ENCODE measurements at regions not wholly inside any gene's neighbourhood (a gene's known extent, or its start where the extent isn't known, plus 50 kb on each side); places are given as distances from the start of the nearest gene placed in this dataset.

GRCh38 chr15:87496795-87497194, 759.7 kb downstream of the NTRK3 start:
- Histone ChIP-seq H3K36me3 (ENCODE audit: control insufficient read depth, insufficient read depth, low read length) (no peaks in the 10 kb centered on the region), H3K4me1 (ENCODE audit: control insufficient read depth, insufficient read depth, low read length) (no peaks in the 10 kb centered on the region), H3K4me3 (ENCODE audit: low read depth in 2 of 2, low read length in 2 of 2) (no peak overlapping the region), H3K9me3 (ENCODE audit: control insufficient read depth, insufficient read depth, low read depth, low read length) (no peaks in the 10 kb centered on the region), H3K27ac (ENCODE audit: low read length) (no peak overlapping the region), H3K27me3 (ENCODE audit: control insufficient read depth, insufficient read depth, low read length) (no peaks in the 10 kb centered on the region; the same call in 1 of the 2 replicates)
- intact Hi-C loops (cut with micrococcal nuclease; ENCODE audit: unreplicated experiment) = no loop called here
- ATAC-seq (no peak), DNase-seq (ENCODE audit: low read depth, low spot score) (no peak)
- CTCF ChIA-PET = no interaction called here
- in situ Hi-C loops (cut with HindIII; ENCODE audit: low pct_unique_long_range_greater_than_20kb, low sequenced_read_pairs) = no loop called here
- BruUV-seq (replicated peaks) = no TSS peak
- POLR2A ChIA-PET = no interaction called here
- TF ChIP-seq, protein P1, sequence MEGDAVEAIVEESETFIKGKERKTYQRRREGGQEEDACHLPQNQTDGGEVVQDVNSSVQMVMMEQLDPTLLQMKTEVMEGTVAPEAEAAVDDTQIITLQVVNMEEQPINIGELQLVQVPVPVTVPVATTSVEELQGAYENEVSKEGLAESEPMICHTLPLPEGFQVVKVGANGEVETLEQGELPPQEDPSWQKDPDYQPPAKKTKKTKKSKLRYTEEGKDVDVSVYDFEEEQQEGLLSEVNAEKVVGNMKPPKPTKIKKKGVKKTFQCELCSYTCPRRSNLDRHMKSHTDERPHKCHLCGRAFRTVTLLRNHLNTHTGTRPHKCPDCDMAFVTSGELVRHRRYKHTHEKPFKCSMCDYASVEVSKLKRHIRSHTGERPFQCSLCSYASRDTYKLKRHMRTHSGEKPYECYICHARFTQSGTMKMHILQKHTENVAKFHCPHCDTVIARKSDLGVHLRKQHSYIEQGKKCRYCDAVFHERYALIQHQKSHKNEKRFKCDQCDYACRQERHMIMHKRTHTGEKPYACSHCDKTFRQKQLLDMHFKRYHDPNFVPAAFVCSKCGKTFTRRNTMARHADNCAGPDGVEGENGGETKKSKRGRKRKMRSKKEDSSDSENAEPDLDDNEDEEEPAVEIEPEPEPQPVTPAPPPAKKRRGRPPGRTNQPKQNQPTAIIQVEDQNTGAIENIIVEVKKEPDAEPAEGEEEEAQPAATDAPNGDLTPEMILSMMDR (IDR thresholded peaks at IDR 0.05) = no peak
- TF ChIP-seq TCF7L2 (IDR thresholded peaks at IDR 0.05; ENCODE audit: low read depth, low read length) (no peak), POLR2AphosphoS5 (IDR thresholded peaks at IDR 0.05; ENCODE audit: low read depth, low read length) (no peak), REST (IDR thresholded peaks at IDR 0.05; ENCODE audit: insufficient read depth in 1 of 2, low read depth in 2 of 2, low read length in 1 of 2) (no peak), SIN3A (IDR thresholded peaks at IDR 0.05; ENCODE audit: borderline replicate concordance, insufficient read depth, low read depth, low read length) (no peak)

- no TSS peak for BruUV-seq (replicated peaks)
- intact Hi-C loops (cut with micrococcal nuclease; ENCODE audit: unreplicated experiment) = no loop called here
- no peak for ATAC-seq
Measured at GRCh38 chr15:87496109-87496508, 760.4 kb downstream of the NTRK3 start.

More at GRCh38 chr15:87496109-87496508, 760.4 kb downstream of the NTRK3 start:
- Histone ChIP-seq H3K4me1 (ENCODE audit: control insufficient read depth, insufficient read depth, low read length) (no peaks in the 10 kb centered on the region), H3K4me3 (ENCODE audit: low read depth in 2 of 2, low read length in 2 of 2) (no peak overlapping the region), H3K27ac (ENCODE audit: low read length) (no peak overlapping the region), H3K27me3 (ENCODE audit: control insufficient read depth, insufficient read depth, low read length) (no peaks in the 10 kb centered on the region; the same call in 1 of the 2 replicates), H3K9me3 (ENCODE audit: control insufficient read depth, insufficient read depth, low read depth, low read length) (no peaks in the 10 kb centered on the region), H3K36me3 (ENCODE audit: control insufficient read depth, insufficient read depth, low read length) (no peaks in the 10 kb centered on the region)
- DNase-seq (ENCODE audit: low read depth, low spot score) = no peak
- ChIA-PET CTCF (no interaction called here), POLR2A (no interaction called here)
- TF ChIP-seq, protein P1 (IDR thresholded peaks at IDR 0.05) = no peak
- TF ChIP-seq TCF7L2 (IDR thresholded peaks at IDR 0.05; ENCODE audit: low read depth, low read length) = no peak
- no peak for TF ChIP-seq SIN3A (IDR thresholded peaks at IDR 0.05; ENCODE audit: borderline replicate concordance, insufficient read depth, low read depth, low read length)
- no peak for TF ChIP-seq POLR2AphosphoS5 (IDR thresholded peaks at IDR 0.05; ENCODE audit: low read depth, low read length)
- no peak for TF ChIP-seq REST (IDR thresholded peaks at IDR 0.05; ENCODE audit: insufficient read depth in 1 of 2, low read depth in 2 of 2, low read length in 1 of 2)
- in situ Hi-C loops (cut with HindIII; ENCODE audit: low pct_unique_long_range_greater_than_20kb, low sequenced_read_pairs) = no loop called here
